SK-N-SH (cell line): ENCODE measurements at regions not wholly inside any gene's neighbourhood (a gene's known extent, or its start where the extent isn't known, plus 50 kb on each side); places are given as distances from the start of the nearest gene placed in this dataset.

Source experiments
- CTCF ChIA-PET: fragments of 300-600, 350-600 bp; formaldehyde crosslinking; extraction: SDS; loops from one replicate; lab custom pipeline; 2021; lab: Yijun Ruan, JAX
- POLR2A ChIA-PET: fragments of 350-600 bp; sonication (Branson Sonifier 250); formaldehyde crosslinking; extraction: SDS; loops from one replicate; lab custom pipeline; 2020; ENCODE audit warnings: antibody characterized with exemption, inconsistent platforms; lab: Yijun Ruan, JAX
- DNase-seq: peaks from one replicate; pipeline ENCODE4 v3.0.0; 2012
- H2AFZ ChIP-seq: fragments of 200-600 bp; sonication (generic); 2 replicates; pipeline ENCODE4 v1.8.1; 2016; ENCODE audit warnings: antibody characterized with exemption, mild to moderate bottlenecking, low read depth
- H3F3A ChIP-seq: fragments of 200-600 bp; sonication (generic); replicated peaks from 2 replicates; pipeline ENCODE3; 2016; ENCODE audit warnings: antibody characterized with exemption, mild to moderate bottlenecking; ENCODE audit not compliant: insufficient read depth
- H3K27ac ChIP-seq, 2 experiments: fragments of 200-500 bp in 1 of 2; fragments of 200-600 bp in 1 of 2; sonication (Bioruptor generic) in 1 of 2; sonication (generic), shearing (Covaris generic) in 1 of 2; 2 replicates each; pipeline versions ENCODE4 v1.5.1 to v1.6.1; 2014 to 2016; ENCODE audit warnings: low read depth in 2 of 2, inconsistent platforms in 1 of 2, low read length in 1 of 2, mild to moderate bottlenecking in 1 of 2, mixed read lengths in 1 of 2
- H3K27me3 ChIP-seq: fragments of 200-600 bp; sonication (generic), shearing (Covaris generic); 2 replicates; pipeline ENCODE4 v1.6.1; 2016; ENCODE audit warnings: mixed run types; ENCODE audit not compliant: insufficient read depth
- H3K36me3 ChIP-seq, 2 experiments: fragments of 200-500 bp in 1 of 2; fragments of 200-600 bp in 1 of 2; sonication (Bioruptor generic) in 1 of 2; sonication (generic) in 1 of 2; replicated peaks in 1 of 2; 2 replicates each; pipeline versions ENCODE3 to v1.5.1; 2014 to 2016; ENCODE audit warnings: low read length in 1 of 2, mild to moderate bottlenecking in 1 of 2; ENCODE audit not compliant: insufficient read depth in 2 of 2, control insufficient read depth in 1 of 2
- H3K4me1 ChIP-seq, 2 experiments: fragments of 200-500 bp in 1 of 2; fragments of 200-600 bp in 1 of 2; sonication (Bioruptor generic) in 1 of 2; sonication (generic), shearing (Covaris generic) in 1 of 2; 2 replicates each; pipeline versions ENCODE4 v1.5.1 to v1.6.1; 2014 to 2016; ENCODE audit warnings: low read depth in 1 of 2, low read length in 1 of 2, mixed run types in 1 of 2; ENCODE audit not compliant: insufficient read depth in 2 of 2, control insufficient read depth in 1 of 2
- H3K4me2 ChIP-seq: fragments of 200-600 bp; sonication (generic), shearing (Covaris generic); 2 replicates; pipeline ENCODE4 v1.6.1; 2017; ENCODE audit warnings: mixed run types
- H3K4me3 ChIP-seq, 2 experiments: fragments of 200-500 bp in 1 of 2; fragments of 200-600 bp in 1 of 2; sonication (Bioruptor generic) in 1 of 2; sonication (generic), shearing (Covaris generic) in 1 of 2; 2 replicates each; pipeline versions ENCODE4 v1.5.1 to v1.8.1; 2014 to 2016; ENCODE audit warnings: low read depth in 2 of 2, inconsistent platforms in 1 of 2, low read length in 1 of 2, mild to moderate bottlenecking in 1 of 2, mixed read lengths in 1 of 2, moderate library complexity in 1 of 2
- H3K79me2 ChIP-seq: fragments of 200-600 bp; sonication (generic); 2 replicates; pipeline ENCODE4 v1.8.1; 2017; ENCODE audit warnings: mild to moderate bottlenecking; ENCODE audit not compliant: insufficient read depth
- H3K9ac ChIP-seq: fragments of 200-600 bp; sonication (generic); 2 replicates; pipeline ENCODE4 v1.6.1; 2017; ENCODE audit warnings: mixed run types
- H3K9me2 ChIP-seq: fragments of 200-600 bp; sonication (generic); 2 replicates; pipeline ENCODE4 v1.6.1; 2017; ENCODE audit warnings: mixed run types
- H3K9me3 ChIP-seq: fragments of 200-600 bp; sonication (generic); 2 replicates; pipeline ENCODE4 v1.6.1; 2017; ENCODE audit warnings: mixed run types, mild to moderate bottlenecking, moderate library complexity
- H4K20me1 ChIP-seq: fragments of 200-600 bp; sonication (generic); 2 replicates; pipeline ENCODE4 v1.6.1; 2017; ENCODE audit warnings: mild to moderate bottlenecking, mixed run types; ENCODE audit not compliant: insufficient read depth
- FOSL2 ChIP-seq: IDR thresholded peaks from 2 replicates; pipeline ENCODE4 v1.4.0; 2012; ENCODE audit warnings: low read depth, mild to moderate bottlenecking, moderate library complexity, borderline replicate concordance
- FOXJ3 ChIP-seq: sonication (generic); formaldehyde crosslinking; IDR thresholded peaks from 2 replicates; pipeline ENCODE4 v1.5.1; 2020; ENCODE audit warnings: mild to moderate bottlenecking, missing genetic modification reagents
- FOXM1 ChIP-seq: IDR thresholded peaks from 2 replicates; pipeline ENCODE4 v1.4.0; 2012; ENCODE audit warnings: low read depth, mild to moderate bottlenecking
- GATA2 ChIP-seq: sonication (generic); formaldehyde crosslinking; IDR thresholded peaks from 2 replicates; pipeline ENCODE4 v1.5.0; 2020; ENCODE audit warnings: mild to moderate bottlenecking, missing genetic modification reagents
- JUND ChIP-seq: IDR thresholded peaks from 2 replicates; pipeline ENCODE4 v1.4.0; 2012
- PBX3 ChIP-seq: IDR thresholded peaks from 2 replicates; pipeline ENCODE4; 2012
- RAD21 ChIP-seq: IDR thresholded peaks from 2 replicates; pipeline ENCODE4 v1.6.1; 2012; ENCODE audit warnings: mild to moderate bottlenecking, low read length
- RCOR1 ChIP-seq: fragments of 150-350 bp; IDR thresholded peaks from 2 replicates; pipeline ENCODE4 v1.6.1; 2017; ENCODE audit warnings: antibody characterized with exemption, low read length
- REST ChIP-seq: IDR thresholded peaks from 2 replicates; pipeline ENCODE4 v1.6.1; 2012; ENCODE audit warnings: mild to moderate bottlenecking, low read depth, low read length, moderate library complexity
- RFX5 ChIP-seq: IDR thresholded peaks from 2 replicates; pipeline ENCODE4 v1.6.1; 2012; ENCODE audit warnings: mild to moderate bottlenecking, improper control_type of control experiment, low read length
- SIN3A ChIP-seq: IDR thresholded peaks from 2 replicates; pipeline ENCODE4 v1.6.1; 2012; ENCODE audit warnings: low read depth, mild to moderate bottlenecking, low read length, moderate library complexity, borderline replicate concordance
- TEAD4 ChIP-seq: IDR thresholded peaks from 2 replicates; pipeline ENCODE4 v1.4.0; 2012; ENCODE audit warnings: mild to moderate bottlenecking, borderline replicate concordance; ENCODE audit not compliant: insufficient read depth
- YY1 ChIP-seq: IDR thresholded peaks from 2 replicates; pipeline ENCODE4 v1.4.0; 2012; ENCODE audit warnings: low read depth, mild to moderate bottlenecking
- WGBS: methylation state at CpG from one replicate; pipeline ENCODE4 v1.1.6; 2017; ENCODE audit warnings: low lambda C conversion rate; 5-methylcytosine and 5-hydroxymethylcytosine counted together
- TF ChIP-seq, protein P1 (sequence below): IDR thresholded peaks from 2 replicates; pipeline ENCODE4 v1.4.0; 2012; ENCODE audit warnings: low read depth, borderline replicate concordance

- ChIA-PET POLR2A (no interaction called here), CTCF (no interaction called here)
- no peak overlapping the region for H3K27ac ChIP-seq
- H3K9ac ChIP-seq, result no peak overlapping the region
- WGBS, result 74% methylated on average over 7 of the region's 7 CpGs
- TF ChIP-seq RCOR1, result no peak
- TF ChIP-seq PBX3, result no peak
- no peak for TF ChIP-seq FOXJ3 (CRISPR knock-in tag)
- no peak for TF ChIP-seq GATA2
- no peak for TF ChIP-seq JUND
- no peak for TF ChIP-seq FOSL2
- no peak for TF ChIP-seq FOXM1
- TF ChIP-seq SIN3A, result no peak
- TF ChIP-seq TEAD4, result no peak
- TF ChIP-seq REST, result no peak
- no peak for TF ChIP-seq YY1
- no peak for TF ChIP-seq RFX5
- no peak for TF ChIP-seq RAD21
- TF ChIP-seq, protein P1, sequence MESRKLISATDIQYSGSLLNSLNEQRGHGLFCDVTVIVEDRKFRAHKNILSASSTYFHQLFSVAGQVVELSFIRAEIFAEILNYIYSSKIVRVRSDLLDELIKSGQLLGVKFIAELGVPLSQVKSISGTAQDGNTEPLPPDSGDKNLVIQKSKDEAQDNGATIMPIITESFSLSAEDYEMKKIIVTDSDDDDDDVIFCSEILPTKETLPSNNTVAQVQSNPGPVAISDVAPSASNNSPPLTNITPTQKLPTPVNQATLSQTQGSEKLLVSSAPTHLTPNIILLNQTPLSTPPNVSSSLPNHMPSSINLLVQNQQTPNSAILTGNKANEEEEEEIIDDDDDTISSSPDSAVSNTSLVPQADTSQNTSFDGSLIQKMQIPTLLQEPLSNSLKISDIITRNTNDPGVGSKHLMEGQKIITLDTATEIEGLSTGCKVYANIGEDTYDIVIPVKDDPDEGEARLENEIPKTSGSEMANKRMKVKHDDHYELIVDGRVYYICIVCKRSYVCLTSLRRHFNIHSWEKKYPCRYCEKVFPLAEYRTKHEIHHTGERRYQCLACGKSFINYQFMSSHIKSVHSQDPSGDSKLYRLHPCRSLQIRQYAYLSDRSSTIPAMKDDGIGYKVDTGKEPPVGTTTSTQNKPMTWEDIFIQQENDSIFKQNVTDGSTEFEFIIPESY, result no peak
- H3K4me2 ChIP-seq, result no peak overlapping the region
- no peak overlapping the region for H3K4me3 ChIP-seq
- no peak for DNase-seq
- no peaks in the 10 kb centered on the region for H3K79me2 ChIP-seq
- H3K9me3 ChIP-seq, result no peaks in the 10 kb centered on the region
- H3K27me3 ChIP-seq, result no peaks in the 10 kb centered on the region
- no peaks in the 10 kb centered on the region for H3F3A ChIP-seq
- H3K36me3 ChIP-seq, result no peaks in the 10 kb centered on the region
- H3K4me1 ChIP-seq, result no peaks in the 10 kb centered on the region
- no peak overlapping the region for H2AFZ ChIP-seq
- H3K9me2 ChIP-seq, result no peaks in the 10 kb centered on the region
- no peaks in the 10 kb centered on the region for H4K20me1 ChIP-seq
These were observed 482.0 kb upstream of the TENM3 start for GRCh38 chr4:181761156-181761555.
